Colonic mucosa (tissue), 4 donors: ENCODE measurements at regions not wholly inside any gene's neighbourhood (a gene's known extent, or its start where the extent isn't known, plus 50 kb on each side); places are given as distances from the start of the nearest gene placed in this dataset.

Experiments used
- DNase-seq: peaks from one replicate; pipeline ENCODE4 v3.0.0-alpha.2; 2020
- H3K27ac ChIP-seq: fragments of 200-600 bp; one replicate; pipeline ENCODE4 v1.8.0; 2021
- H3K27me3 ChIP-seq: fragments of 200-600 bp; one replicate; pipeline ENCODE4 v1.8.0; 2021
- H3K36me3 ChIP-seq: fragments of 200-600 bp; one replicate; pipeline ENCODE4 v1.8.0; 2021
- H3K4me1 ChIP-seq: fragments of 200-600 bp; one replicate; pipeline ENCODE4 v1.8.0; 2021; ENCODE audit warnings: mild to moderate bottlenecking
- H3K4me3 ChIP-seq: fragments of 200-600 bp; one replicate; pipeline ENCODE4 v1.8.0; 2021
- H3K9ac ChIP-seq, 2 donors: one replicate each; pipeline ENCODE4 v1.7.0; 2013; ENCODE audit warnings: control low read depth in 2 of 2, low read depth in 2 of 2, low read length in 2 of 2
- H3K9me3 ChIP-seq: fragments of 200-600 bp; one replicate; pipeline ENCODE4 v1.8.0; 2021
- CTCF ChIP-seq: fragments of 200-600 bp; IDR thresholded peaks from one replicate; pipeline ENCODE4 v1.8.0; 2022; ENCODE audit warnings: antibody characterized with exemption, mild to moderate bottlenecking
- intact Hi-C: fragments of 100-400 bp; cut with DNase I; formaldehyde crosslinking; loops from one replicate; pipeline ENCODE4 v1.14.1; 2022
- donor health status: healthy.
- donor health status: DM: no; HTN: no; CAD: no.
- donor health status: DM: no; HTN: no; CAD: no.

GRCh38 chr1:212225416-212225815 lies 59.8 kb upstream of the PPP2R5A start:
- DNase-seq: no peak
- H3K27me3 ChIP-seq: no peaks in the 10 kb centered on the region
- no peak overlapping the region for H3K27ac ChIP-seq
- no peak overlapping the region for H3K9ac ChIP-seq
- H3K9me3 ChIP-seq: no peaks in the 10 kb centered on the region
- H3K4me3 ChIP-seq: no peak overlapping the region
- H3K36me3 ChIP-seq: no peaks in the 10 kb centered on the region
- H3K4me1 ChIP-seq: no peaks in the 10 kb centered on the region
- TF ChIP-seq CTCF: no peak
- intact Hi-C loops: no loop called here

- Histone ChIP-seq H3K4me1 (no peaks in the 10 kb centered on the region), H3K9ac (no peak overlapping the region), H3K27ac (no peak overlapping the region), H3K36me3 (no peaks in the 10 kb centered on the region), H3K9me3 (no peaks in the 10 kb centered on the region), H3K4me3 (no peak overlapping the region), H3K27me3 (no peaks in the 10 kb centered on the region)
- TF ChIP-seq CTCF: no peak
- intact Hi-C loops: no loop called here
- DNase-seq: no peak
Measured at GRCh38 chr1:212225871-212226302, 59.3 kb upstream of the PPP2R5A start.

DNA sequence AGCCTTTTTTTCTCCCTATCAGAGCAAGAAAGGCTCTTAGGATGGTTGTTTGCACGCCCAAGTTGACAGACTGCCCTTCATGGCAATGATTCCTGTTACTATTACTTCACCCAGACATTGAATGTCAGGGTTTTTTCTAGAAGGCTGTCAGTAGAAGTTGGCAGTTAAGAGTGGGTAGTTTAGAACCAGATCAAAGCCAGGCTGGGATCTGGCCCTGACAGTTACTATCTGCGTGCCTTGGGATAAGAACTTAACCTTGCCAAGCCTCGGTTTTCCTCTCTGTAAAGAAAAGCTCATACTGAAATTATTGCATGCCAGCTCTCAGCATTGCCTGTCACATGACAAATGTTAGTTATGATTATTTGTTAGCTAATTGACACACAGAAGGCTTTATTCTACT lies 58.7 kb upstream of the PPP2R5A start:
- intact Hi-C loops: no loop called here
- no peaks in the 10 kb centered on the region for H3K27me3 ChIP-seq
- H3K4me3 ChIP-seq: no peak overlapping the region
- DNase-seq: no peak
- no peaks in the 10 kb centered on the region for H3K9me3 ChIP-seq
- no peaks in the 10 kb centered on the region for H3K4me1 ChIP-seq
- TF ChIP-seq CTCF: no peak
- no peak overlapping the region for H3K9ac ChIP-seq
- H3K27ac ChIP-seq: no peak overlapping the region
- H3K36me3 ChIP-seq: no peaks in the 10 kb centered on the region

DNA sequence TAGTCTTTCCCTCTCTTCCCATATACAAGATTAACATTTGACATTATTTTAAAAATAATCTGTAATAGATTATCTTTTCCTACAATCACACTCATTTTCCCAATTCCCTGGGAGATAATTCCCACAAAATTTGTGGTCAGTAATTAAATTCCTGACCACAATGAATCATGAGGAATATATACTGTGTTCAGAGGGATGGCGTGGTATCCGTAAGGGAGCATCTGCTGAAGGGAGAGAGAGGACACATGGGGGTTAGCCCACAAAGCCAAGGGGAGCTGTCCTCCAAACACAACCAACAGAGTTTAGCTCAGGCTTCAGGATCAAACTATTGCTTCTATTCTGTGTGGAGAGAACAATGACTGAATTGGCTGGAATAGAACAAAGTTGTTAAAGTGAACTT lies 57.1 kb upstream of the PPP2R5A start:
- no peaks in the 10 kb centered on the region for H3K27me3 ChIP-seq
- H3K9ac ChIP-seq: no peak overlapping the region
- H3K36me3 ChIP-seq: no peaks in the 10 kb centered on the region
- intact Hi-C loops: no loop called here
- H3K9me3 ChIP-seq: no peaks in the 10 kb centered on the region
- H3K4me3 ChIP-seq: no peak overlapping the region
- H3K27ac ChIP-seq: no peak overlapping the region
- no peak for TF ChIP-seq CTCF
- H3K4me1 ChIP-seq: no peaks in the 10 kb centered on the region
- DNase-seq: no peak

DNA sequence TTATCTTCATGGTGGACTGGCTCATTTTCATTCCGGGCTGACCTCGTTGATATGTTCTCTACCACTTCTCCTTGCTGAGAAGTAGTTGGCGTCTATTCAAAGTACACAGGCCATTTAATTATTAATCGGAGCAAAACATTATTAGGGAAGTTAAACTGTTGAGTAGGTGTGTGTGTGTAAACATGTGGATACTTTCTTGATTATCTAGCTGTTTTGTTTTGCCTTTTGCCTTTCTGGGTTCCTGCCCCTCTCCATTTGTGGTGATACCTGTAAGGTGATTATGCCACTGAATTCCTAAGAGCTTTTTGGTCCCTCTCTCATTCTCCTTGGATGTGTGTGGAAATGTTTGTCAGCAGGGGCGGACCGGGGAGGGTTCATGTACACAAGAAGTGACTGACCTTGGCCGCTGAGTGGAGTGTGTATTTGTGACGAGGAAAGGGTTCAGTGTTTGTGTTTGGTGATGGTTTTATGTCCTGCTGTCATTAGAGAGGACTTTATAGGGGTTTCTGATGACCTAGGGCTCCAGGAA lies 56.6 kb upstream of the PPP2R5A start:
- intact Hi-C loops: no loop called here
- DNase-seq: no peak
- Histone ChIP-seq H3K36me3 (no peaks in the 10 kb centered on the region), H3K9ac (no peak overlapping the region), H3K4me3 (no peak overlapping the region), H3K4me1 (no peaks in the 10 kb centered on the region), H3K27me3 (no peaks in the 10 kb centered on the region), H3K9me3 (no peaks in the 10 kb centered on the region), H3K27ac (no peak overlapping the region)
- no peak for TF ChIP-seq CTCF
